Activated T-cell treated with anti-CD3 and anti-CD28 coated beads, Interleukin-2, amount 50 U/mL, for 24 hours (primary cell): ENCODE measurements at regions not wholly inside any gene's neighbourhood (a gene's known extent, or its start where the extent isn't known, plus 50 kb on each side); places are given as distances from the start of the nearest gene placed in this dataset.
"Not testable (repeated sequence)": the region's sequence is repeated elsewhere in the genome, so short reads cannot be mapped to it uniquely, and the experiment has no call there.

Source experiments
- DNase-seq: peaks from one replicate; pipeline ENCODE4 v3.0.0-alpha.2; 2020
- H3K27ac Mint-ChIP-seq: 2 replicates; pipeline ENCODE4 v1.8.0; 2020; ENCODE audit warnings: mild to moderate bottlenecking, mixed read lengths
- H3K27me3 Mint-ChIP-seq: 2 replicates; pipeline ENCODE4 v1.8.0; 2020; ENCODE audit warnings: mixed read lengths
- H3K36me3 Mint-ChIP-seq: 2 replicates; pipeline ENCODE4 v1.8.0; 2020; ENCODE audit warnings: low read depth, mixed read lengths
- H3K4me1 Mint-ChIP-seq: 2 replicates; pipeline ENCODE4 v1.8.0; 2020; ENCODE audit warnings: low read depth, mixed read lengths
- H3K4me3 Mint-ChIP-seq: 2 replicates; pipeline ENCODE4 v1.8.0; 2020; ENCODE audit warnings: mild to moderate bottlenecking, moderate library complexity, mixed read lengths
- H3K9me3 Mint-ChIP-seq: 2 replicates; pipeline ENCODE4 v1.8.0; 2020; ENCODE audit warnings: mixed read lengths

DNA sequence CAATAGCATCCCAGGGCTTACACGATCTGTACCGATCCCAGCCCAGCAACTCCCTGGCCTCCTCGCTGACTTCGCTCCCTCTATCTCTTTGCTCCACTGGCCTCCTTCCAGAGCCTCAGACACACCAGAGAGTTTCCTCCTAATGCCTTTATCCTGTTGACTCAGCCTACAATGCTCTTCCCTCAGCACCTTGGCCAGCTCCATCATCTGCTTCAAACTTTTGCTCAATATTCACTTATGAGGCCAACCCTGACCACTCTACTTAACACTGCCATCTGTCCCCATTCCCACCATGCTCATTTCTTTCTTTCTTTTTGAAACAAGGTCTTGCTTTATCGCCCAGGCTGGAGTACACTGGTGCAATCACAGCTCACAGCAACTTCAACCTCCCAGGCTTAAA is 180.9 kb downstream of the CEP170 start:
- DNase-seq, H3K4me3 Mint-ChIP-seq, H3K36me3 Mint-ChIP-seq, H3K27me3 Mint-ChIP-seq, H3K9me3 Mint-ChIP-seq, H3K4me1 Mint-ChIP-seq, H3K27ac Mint-ChIP-seq: not testable (repeated sequence)

- not testable (repeated sequence) for DNase-seq
Observed at GRCh38 chr1:243067056-243067455, 188.0 kb downstream of the CEP170 start.

GRCh38 chr1:243061965-243062364 is 193.1 kb downstream of the CEP170 start:
- not testable (repeated sequence) for H3K27me3 Mint-ChIP-seq, H3K4me3 Mint-ChIP-seq, H3K36me3 Mint-ChIP-seq, H3K27ac Mint-ChIP-seq, H3K4me1 Mint-ChIP-seq, H3K9me3 Mint-ChIP-seq, DNase-seq

More at GRCh38 chr1:243067056-243067455, 188.0 kb downstream of the CEP170 start:
- not testable (repeated sequence) for H3K27ac Mint-ChIP-seq, H3K36me3 Mint-ChIP-seq, H3K27me3 Mint-ChIP-seq, H3K9me3 Mint-ChIP-seq, H3K4me1 Mint-ChIP-seq, H3K4me3 Mint-ChIP-seq

- not testable (repeated sequence) for H3K27ac Mint-ChIP-seq, H3K36me3 Mint-ChIP-seq, H3K27me3 Mint-ChIP-seq, H3K4me1 Mint-ChIP-seq, H3K9me3 Mint-ChIP-seq, DNase-seq, H3K4me3 Mint-ChIP-seq
Observed at GRCh38 chr1:243055510-243055909, 199.6 kb downstream of the CEP170 start.

DNA sequence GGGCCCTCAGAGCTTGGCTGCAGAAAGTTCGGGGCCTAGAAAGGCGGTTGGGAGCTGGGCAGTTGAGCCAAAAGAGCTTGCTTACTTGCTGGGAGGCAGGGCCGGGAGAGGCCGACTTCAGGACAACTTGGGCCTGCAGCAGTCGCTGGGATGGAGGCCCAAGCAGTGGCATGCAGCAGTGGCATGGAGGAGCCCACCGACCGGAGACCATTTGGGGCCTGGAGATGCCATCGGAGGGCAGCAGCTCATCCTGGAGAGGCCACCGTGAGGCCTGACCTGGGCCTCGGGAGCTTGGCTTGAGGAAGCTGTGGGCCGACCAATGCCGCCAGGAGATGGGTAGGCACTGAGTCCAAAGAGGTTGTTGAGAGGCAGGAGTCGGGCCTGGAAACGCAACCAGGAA is 200.0 kb downstream of the CEP170 start:
- not testable (repeated sequence) for H3K4me1 Mint-ChIP-seq, H3K9me3 Mint-ChIP-seq, H3K36me3 Mint-ChIP-seq, H3K27me3 Mint-ChIP-seq, DNase-seq, H3K4me3 Mint-ChIP-seq, H3K27ac Mint-ChIP-seq

GRCh38 chr1:243054681-243055080 is 200.4 kb downstream of the CEP170 start:
- H3K9me3 Mint-ChIP-seq, H3K27me3 Mint-ChIP-seq, H3K4me1 Mint-ChIP-seq, DNase-seq, H3K4me3 Mint-ChIP-seq, H3K27ac Mint-ChIP-seq, H3K36me3 Mint-ChIP-seq: not testable (repeated sequence)

DNA sequence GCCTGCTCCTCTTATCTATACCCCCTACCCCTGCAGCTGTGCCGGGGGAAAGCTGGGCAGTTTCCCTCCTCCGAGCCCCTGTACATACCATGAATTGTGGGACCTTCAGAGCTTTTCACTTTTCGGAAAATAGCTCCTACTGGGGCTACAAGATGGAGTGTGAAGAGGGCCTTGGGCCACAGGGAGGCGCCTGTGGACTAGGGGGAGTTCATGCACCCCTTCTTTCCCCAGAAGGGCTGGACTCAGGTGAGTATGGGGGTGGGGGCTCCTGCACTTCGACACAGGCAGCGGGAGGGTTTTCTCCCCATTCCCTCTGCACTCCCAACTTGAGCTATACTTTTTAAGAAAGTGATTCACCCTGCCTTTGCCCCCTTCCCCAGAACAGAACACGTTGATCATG is 202.0 kb downstream of the CEP170 start:
- not testable (repeated sequence) for H3K27ac Mint-ChIP-seq, DNase-seq, H3K36me3 Mint-ChIP-seq, H3K27me3 Mint-ChIP-seq, H3K4me1 Mint-ChIP-seq, H3K4me3 Mint-ChIP-seq, H3K9me3 Mint-ChIP-seq

GRCh38 chr1:243050613-243051012 is 204.5 kb downstream of the CEP170 start:
- not testable (repeated sequence) for H3K27me3 Mint-ChIP-seq, H3K4me1 Mint-ChIP-seq, DNase-seq, H3K4me3 Mint-ChIP-seq, H3K9me3 Mint-ChIP-seq, H3K27ac Mint-ChIP-seq, H3K36me3 Mint-ChIP-seq

- H3K36me3 Mint-ChIP-seq, H3K27ac Mint-ChIP-seq, H3K4me3 Mint-ChIP-seq: not testable (repeated sequence)
Observed at GRCh38 chr1:243049716-243050115, 205.4 kb downstream of the CEP170 start.

GRCh38 chr1:243021365-243021764 is 233.7 kb downstream of the CEP170 start:
- not testable (repeated sequence) for H3K9me3 Mint-ChIP-seq, H3K4me3 Mint-ChIP-seq, DNase-seq, H3K27me3 Mint-ChIP-seq, H3K27ac Mint-ChIP-seq, H3K36me3 Mint-ChIP-seq, H3K4me1 Mint-ChIP-seq

More at GRCh38 chr1:243049716-243050115, 205.4 kb downstream of the CEP170 start:
- not testable (repeated sequence) for H3K4me1 Mint-ChIP-seq, H3K9me3 Mint-ChIP-seq, H3K27me3 Mint-ChIP-seq, DNase-seq

DNA sequence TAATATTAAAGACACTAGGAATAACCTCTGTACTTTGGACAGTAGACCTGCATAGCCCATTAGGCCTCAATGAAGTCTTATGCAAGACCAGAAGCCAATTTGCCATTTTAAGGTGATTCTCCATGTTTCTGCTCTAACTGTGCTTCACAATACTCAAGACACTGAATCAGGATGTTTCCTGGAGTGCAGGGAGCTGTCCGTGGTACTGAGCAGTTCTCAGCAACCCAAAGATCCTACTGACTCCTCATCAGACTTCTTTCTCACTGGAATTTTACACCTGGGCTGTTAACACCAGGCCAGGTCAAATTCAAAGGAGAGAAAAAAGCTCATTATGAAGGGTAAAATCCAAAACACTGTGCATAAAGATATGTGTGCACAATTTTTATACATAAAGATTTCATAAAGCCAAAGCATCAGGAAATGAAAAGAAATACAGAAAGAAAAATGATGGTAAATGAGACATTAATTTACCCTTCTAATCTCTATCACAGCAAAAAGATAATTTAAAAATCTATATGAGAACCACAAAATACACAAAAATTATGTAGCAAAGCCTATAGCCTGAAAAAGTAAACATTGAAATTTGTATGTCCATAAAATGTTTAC is 235.9 kb downstream of the CEP170 start:
- peak; percentile 32 for DNase-seq
- not testable (repeated sequence) for H3K27ac Mint-ChIP-seq, H3K9me3 Mint-ChIP-seq

DNA sequence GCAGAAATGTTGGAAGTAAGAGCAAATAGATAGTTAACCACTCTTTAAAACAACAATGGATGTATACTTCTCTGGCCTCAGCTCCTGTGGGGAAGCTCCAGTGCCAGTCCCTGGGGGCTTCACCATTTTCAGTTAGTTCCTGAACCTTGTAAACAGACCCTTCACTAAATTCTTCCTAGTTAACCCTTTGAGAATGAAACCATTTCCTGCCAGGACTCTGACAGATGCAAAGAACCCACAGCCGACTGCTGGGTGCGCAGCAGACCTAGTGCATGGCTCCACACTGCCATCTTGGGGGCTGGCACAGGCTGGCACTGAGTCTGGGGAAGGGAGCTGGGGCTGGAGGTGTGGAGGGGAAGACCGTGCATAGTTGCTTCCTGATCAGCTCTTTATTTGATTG is 244.4 kb downstream of the CEP170 start:
- not testable (repeated sequence) for H3K4me1 Mint-ChIP-seq, DNase-seq, H3K27me3 Mint-ChIP-seq, H3K4me3 Mint-ChIP-seq, H3K36me3 Mint-ChIP-seq, H3K27ac Mint-ChIP-seq, H3K9me3 Mint-ChIP-seq

More for the DNA sequence above, 235.9 kb downstream of the CEP170 start:
- not testable (repeated sequence) for H3K27me3 Mint-ChIP-seq, H3K36me3 Mint-ChIP-seq, H3K4me1 Mint-ChIP-seq, H3K4me3 Mint-ChIP-seq

DNA sequence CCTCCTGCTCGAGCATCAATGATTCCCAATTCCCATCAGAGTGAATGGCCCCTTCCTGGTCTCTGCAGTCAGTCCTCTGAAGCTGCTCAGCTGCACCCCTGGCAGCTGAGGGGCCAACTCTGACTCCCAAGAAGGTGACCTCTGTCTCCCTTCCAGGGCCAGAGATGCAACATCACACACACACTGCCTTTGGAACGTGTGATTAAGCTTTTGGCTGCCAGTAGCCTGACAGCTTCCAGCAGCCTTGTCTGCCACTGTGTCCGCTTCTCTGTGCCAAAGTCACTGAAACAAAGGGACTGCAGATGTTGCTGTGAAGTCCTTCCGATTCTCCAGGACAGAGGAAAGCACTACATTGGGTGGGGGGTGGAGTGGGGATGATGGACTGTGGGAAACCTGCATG is 254.1 kb downstream of the CEP170 start:
- H3K4me3 Mint-ChIP-seq, H3K9me3 Mint-ChIP-seq, DNase-seq, H3K27me3 Mint-ChIP-seq, H3K27ac Mint-ChIP-seq, H3K36me3 Mint-ChIP-seq, H3K4me1 Mint-ChIP-seq: not testable (repeated sequence)

DNA sequence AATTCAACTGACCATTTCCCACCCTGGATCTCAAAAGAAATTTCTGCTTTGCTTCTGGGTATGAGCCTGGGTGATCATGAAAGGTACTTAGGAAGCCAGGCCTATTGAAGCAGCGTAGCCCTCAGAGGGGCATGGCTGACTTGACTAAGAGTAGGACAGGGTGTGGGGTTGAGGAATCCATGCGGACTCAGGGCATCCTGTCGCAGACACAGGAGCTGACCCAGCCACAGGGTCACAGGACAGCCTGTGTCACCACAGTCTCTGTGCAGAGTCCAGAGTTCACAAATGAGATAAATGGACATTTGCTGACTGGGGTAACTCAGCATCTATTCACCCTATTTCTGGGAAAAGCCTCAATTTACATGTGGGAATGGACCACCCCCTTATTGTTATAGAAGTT is 262.3 kb downstream of the CEP170 start:
- H3K36me3 Mint-ChIP-seq, H3K4me3 Mint-ChIP-seq, H3K9me3 Mint-ChIP-seq, H3K4me1 Mint-ChIP-seq, H3K27me3 Mint-ChIP-seq, H3K27ac Mint-ChIP-seq, DNase-seq: not testable (repeated sequence)

GRCh38 chr1:242985096-242985495 is 270.0 kb downstream of the CEP170 start:
- H3K27ac Mint-ChIP-seq, H3K4me1 Mint-ChIP-seq, H3K27me3 Mint-ChIP-seq, H3K36me3 Mint-ChIP-seq, H3K9me3 Mint-ChIP-seq, DNase-seq, H3K4me3 Mint-ChIP-seq: not testable (repeated sequence)

GRCh38 chr1:242973341-242973740 is 281.7 kb downstream of the CEP170 start:
- not testable (repeated sequence) for H3K36me3 Mint-ChIP-seq, H3K27me3 Mint-ChIP-seq, H3K9me3 Mint-ChIP-seq, DNase-seq, H3K4me1 Mint-ChIP-seq, H3K27ac Mint-ChIP-seq, H3K4me3 Mint-ChIP-seq
